BLaER1 (cell line): ENCODE measurements at regions not wholly inside any gene's neighbourhood (a gene's known extent, or its start where the extent isn't known, plus 50 kb on each side); places are given as distances from the start of the nearest gene placed in this dataset.

Source experiments
- H3K27ac ChIP-seq: shearing (Covaris generic); formaldehyde crosslinking; 2 replicates; pipeline ENCODE4 v1.8.1; 2022
- H3K27me3 ChIP-seq: shearing (Covaris generic); formaldehyde crosslinking; 2 replicates; pipeline ENCODE4 v1.8.1; 2022
- H3K36me3 ChIP-seq: shearing (Covaris generic); formaldehyde crosslinking; 2 replicates; pipeline ENCODE4 v1.8.1; 2022
- H3K4me1 ChIP-seq: shearing (Covaris generic); formaldehyde crosslinking; 2 replicates; pipeline ENCODE4 v1.8.1; 2022
- H3K4me2 ChIP-seq: shearing (Covaris generic); formaldehyde crosslinking; 2 replicates; pipeline ENCODE4 v1.8.1; 2022
- H3K4me3 ChIP-seq: shearing (Covaris generic); formaldehyde crosslinking; 2 replicates; pipeline ENCODE4 v1.8.1; 2022
- H3K9ac ChIP-seq: shearing (Covaris generic); formaldehyde crosslinking; 2 replicates; pipeline ENCODE4 v1.8.1; 2022
- H3K9me3 ChIP-seq: shearing (Covaris generic); formaldehyde crosslinking; 2 replicates; pipeline ENCODE4 v1.8.1; 2022
- H4K20me1 ChIP-seq: shearing (Covaris generic); formaldehyde crosslinking; 2 replicates; pipeline ENCODE4 v1.8.1; 2022
- Cebpa-rat ChIP-seq: shearing (Covaris generic); IDR thresholded peaks from 2 replicates; pipeline ENCODE4 v1.8.1; 2022

GRCh38 chr3:177960014-177960413 is 576.2 kb upstream of the KCNMB2 start:
- H3K9me3 ChIP-seq, result peaks cover 24% of the 10 kb centered on the region
- H4K20me1 ChIP-seq, result no peaks in the 10 kb centered on the region
- H3K27me3 ChIP-seq, result no peaks in the 10 kb centered on the region
- no peak overlapping the region for H3K4me3 ChIP-seq
- no peaks in the 10 kb centered on the region for H3K36me3 ChIP-seq
- no peak overlapping the region for H3K4me2 ChIP-seq
- no peak for TF ChIP-seq Cebpa-rat
- peaks cover 13% of the 10 kb centered on the region for H3K4me1 ChIP-seq
- no peak overlapping the region for H3K27ac ChIP-seq
- H3K9ac ChIP-seq, result no peak overlapping the region

DNA sequence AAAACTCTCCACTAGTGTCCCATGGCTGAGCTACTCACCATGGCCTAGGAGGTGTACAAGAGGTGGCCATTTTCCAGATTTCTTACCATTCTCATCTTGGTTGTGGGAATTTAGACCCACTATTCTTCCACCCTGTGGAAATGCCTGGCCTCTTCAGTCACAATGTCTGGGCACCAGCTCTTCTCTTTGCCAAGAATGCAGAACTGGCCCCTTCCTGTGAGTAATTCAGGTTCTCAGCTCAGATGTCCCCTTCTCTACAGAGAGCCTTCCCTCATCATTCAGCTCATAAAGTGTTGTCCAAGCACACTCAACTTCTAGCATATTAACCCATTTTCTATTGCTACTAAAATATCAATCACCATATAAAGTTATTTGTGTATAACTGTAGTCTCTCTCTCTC is 575.5 kb upstream of the KCNMB2 start:
- Histone ChIP-seq H3K4me2 (no peak overlapping the region), H3K36me3 (no peaks in the 10 kb centered on the region), H3K27me3 (no peaks in the 10 kb centered on the region), H4K20me1 (no peaks in the 10 kb centered on the region), H3K9ac (no peak overlapping the region), H3K27ac (no peak overlapping the region), H3K9me3 (peaks cover 21% of the 10 kb centered on the region), H3K4me3 (no peak overlapping the region), H3K4me1 (peaks cover 13% of the 10 kb centered on the region)
- TF ChIP-seq Cebpa-rat, result no peak

- H3K4me3 ChIP-seq, result no peak overlapping the region
- peaks cover 13% of the 10 kb centered on the region for H3K4me1 ChIP-seq
- no peaks in the 10 kb centered on the region for H3K36me3 ChIP-seq
- TF ChIP-seq Cebpa-rat, result no peak
- no peak overlapping the region for H3K27ac ChIP-seq
- no peak overlapping the region for H3K4me2 ChIP-seq
- H3K9ac ChIP-seq, result no peak overlapping the region
- H4K20me1 ChIP-seq, result no peaks in the 10 kb centered on the region
- no peaks in the 10 kb centered on the region for H3K27me3 ChIP-seq
- H3K9me3 ChIP-seq, result peaks cover 14% of the 10 kb centered on the region
Observed at GRCh38 chr3:177961784-177962183, 574.5 kb upstream of the KCNMB2 start.

GRCh38 chr3:177966493-177966892 is 569.7 kb upstream of the KCNMB2 start:
- Histone ChIP-seq H3K36me3 (no peaks in the 10 kb centered on the region), H3K4me3 (no peak overlapping the region), H3K4me1 (peaks cover 8% of the 10 kb centered on the region), H3K27ac (no peak overlapping the region), H3K9me3 (peaks cover 11% of the 10 kb centered on the region; the same call in 1 of the 2 replicates), H3K9ac (no peak overlapping the region), H3K4me2 (no peak overlapping the region), H4K20me1 (no peaks in the 10 kb centered on the region), H3K27me3 (no peaks in the 10 kb centered on the region)
- TF ChIP-seq Cebpa-rat, result no peak

DNA sequence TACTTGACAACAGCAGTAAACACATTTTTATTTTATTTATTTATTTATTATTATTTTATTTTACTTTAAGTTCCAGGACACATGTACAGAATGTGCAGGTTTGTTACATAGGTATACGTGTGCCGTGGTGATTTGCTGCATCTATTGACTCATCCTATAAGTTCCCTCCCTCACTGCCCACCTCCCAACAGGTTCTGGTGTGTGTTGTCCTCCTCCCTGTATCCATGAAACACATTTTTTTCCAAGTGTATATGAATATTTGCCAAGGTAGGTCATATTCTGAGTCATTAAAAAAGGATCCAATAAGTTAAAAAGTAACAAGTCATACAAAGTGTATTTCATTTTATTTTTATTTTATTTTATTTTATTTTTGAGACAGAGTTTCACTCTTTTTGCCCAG is 567.3 kb upstream of the KCNMB2 start:
- Histone ChIP-seq H4K20me1 (no peaks in the 10 kb centered on the region), H3K9me3 (peaks cover 11% of the 10 kb centered on the region; the same call in 1 of the 2 replicates)
- TF ChIP-seq Cebpa-rat, result no peak

DNA sequence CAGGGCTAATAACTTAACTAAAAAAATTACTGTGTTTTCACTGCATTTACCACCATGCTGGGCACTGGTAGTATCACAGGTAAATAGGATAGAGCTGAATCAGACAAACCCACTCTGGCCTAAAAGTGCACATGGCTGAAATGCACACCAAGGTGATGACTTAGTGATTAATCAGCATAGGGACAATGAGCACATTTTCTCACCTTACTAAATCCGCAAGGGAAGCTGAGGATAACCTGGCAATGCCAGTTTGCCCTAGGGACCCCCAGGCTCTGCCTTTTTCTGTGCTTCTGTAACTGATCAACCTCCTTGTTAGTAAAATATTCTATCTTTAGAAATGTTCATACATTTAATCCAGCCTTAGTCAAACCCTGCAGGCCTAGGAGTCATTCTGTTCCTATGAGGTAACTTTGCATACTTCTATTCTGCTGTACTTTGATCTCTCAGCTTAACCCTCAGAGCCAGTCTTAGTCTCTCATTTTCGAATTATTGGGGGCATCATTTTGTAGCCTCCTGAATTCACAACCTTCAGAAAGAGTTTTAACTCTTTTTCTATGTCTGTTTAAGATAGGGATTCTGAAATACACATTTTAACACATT is 562.9 kb upstream of the KCNMB2 start:
- Histone ChIP-seq H3K4me1 (no peaks in the 10 kb centered on the region), H3K4me3 (no peak overlapping the region), H3K9me3 (peaks cover 14% of the 10 kb centered on the region), H3K36me3 (no peaks in the 10 kb centered on the region), H3K9ac (no peak overlapping the region), H3K27ac (no peak overlapping the region), H3K4me2 (no peak overlapping the region), H3K27me3 (no peaks in the 10 kb centered on the region), H4K20me1 (no peaks in the 10 kb centered on the region)
- no peak for TF ChIP-seq Cebpa-rat

More for the DNA sequence above, 567.3 kb upstream of the KCNMB2 start:
- no peak overlapping the region for H3K9ac ChIP-seq
- no peaks in the 10 kb centered on the region for H3K36me3 ChIP-seq
- no peak overlapping the region for H3K4me3 ChIP-seq
- H3K4me1 ChIP-seq, result peaks cover 6% of the 10 kb centered on the region
- no peak overlapping the region for H3K4me2 ChIP-seq
- no peak overlapping the region for H3K27ac ChIP-seq
- H3K27me3 ChIP-seq, result no peaks in the 10 kb centered on the region

GRCh38 chr3:177976241-177976640 is 560.0 kb upstream of the KCNMB2 start:
- Histone ChIP-seq H3K36me3 (no peaks in the 10 kb centered on the region), H3K4me2 (no peak overlapping the region), H3K4me3 (no peak overlapping the region), H3K9ac (no peak overlapping the region), H3K27ac (no peak overlapping the region), H3K9me3 (peaks cover 10% of the 10 kb centered on the region), H3K4me1 (no peaks in the 10 kb centered on the region), H4K20me1 (no peaks in the 10 kb centered on the region), H3K27me3 (no peaks in the 10 kb centered on the region)
- no peak for TF ChIP-seq Cebpa-rat

- Histone ChIP-seq H3K36me3 (no peaks in the 10 kb centered on the region), H3K4me2 (no peak overlapping the region), H3K27ac (no peak overlapping the region), H3K9ac (no peak overlapping the region), H3K9me3 (peaks cover 10% of the 10 kb centered on the region), H3K4me1 (no peaks in the 10 kb centered on the region), H4K20me1 (no peaks in the 10 kb centered on the region), H3K4me3 (no peak overlapping the region), H3K27me3 (no peaks in the 10 kb centered on the region)
- no peak for TF ChIP-seq Cebpa-rat
Observed at GRCh38 chr3:177976866-177977265, 559.4 kb upstream of the KCNMB2 start.

- no peak for TF ChIP-seq Cebpa-rat
- no peak overlapping the region for H3K4me2 ChIP-seq
- H3K9ac ChIP-seq, result no peak overlapping the region
Observed at GRCh38 chr3:177977381-177978158, 558.7 kb upstream of the KCNMB2 start.

DNA sequence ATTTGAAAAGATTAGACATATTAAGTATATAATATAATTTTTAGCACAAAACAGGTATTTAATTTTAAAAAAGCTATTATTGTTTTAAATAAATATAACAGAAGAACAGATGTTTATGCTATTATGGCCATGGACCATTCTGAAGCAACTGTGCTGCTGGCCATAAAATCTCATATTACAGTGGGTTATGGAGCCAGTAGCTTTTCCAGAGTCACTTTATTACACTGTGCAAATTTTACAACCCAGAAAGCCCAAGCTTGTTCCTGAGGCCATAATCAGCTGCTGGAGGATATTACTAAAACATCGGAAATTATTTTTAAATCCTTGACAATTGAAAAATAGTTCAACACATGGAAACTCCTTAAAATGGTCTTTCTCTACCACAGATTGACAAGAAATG is 557.3 kb upstream of the KCNMB2 start:
- no peak for TF ChIP-seq Cebpa-rat
- H3K4me3 ChIP-seq, result no peak overlapping the region
- H3K9ac ChIP-seq, result no peak overlapping the region
- H3K27me3 ChIP-seq, result no peaks in the 10 kb centered on the region
- no peaks in the 10 kb centered on the region for H3K36me3 ChIP-seq
- no peak overlapping the region for H3K4me2 ChIP-seq
- H3K4me1 ChIP-seq, result no peaks in the 10 kb centered on the region
- peaks cover 10% of the 10 kb centered on the region for H3K9me3 ChIP-seq
- H3K27ac ChIP-seq, result no peak overlapping the region
- H4K20me1 ChIP-seq, result no peaks in the 10 kb centered on the region

More at GRCh38 chr3:177977381-177978158, 558.7 kb upstream of the KCNMB2 start:
- Histone ChIP-seq H3K9me3 (peaks cover 10% of the 10 kb centered on the region), H3K4me3 (no peak overlapping the region), H3K27me3 (no peaks in the 10 kb centered on the region), H4K20me1 (no peaks in the 10 kb centered on the region), H3K4me1 (no peaks in the 10 kb centered on the region), H3K27ac (no peak overlapping the region), H3K36me3 (no peaks in the 10 kb centered on the region)
